HCT116 (cell line): ENCODE measurements at regions not wholly inside any gene's neighbourhood (a gene's known extent, or its start where the extent isn't known, plus 50 kb on each side); places are given as distances from the start of the nearest gene placed in this dataset.

Source experiments
- ATAC-seq: fragments of 200-7000 bp; cut with Tn5 transposase; 2 replicates; pipeline ENCODE4 v1.9.1; 2020; ENCODE audit warnings: mild to moderate bottlenecking, moderate library complexity
- BruUV-seq: library from RNA; stranded (reverse); fragments of 400-500 nt; replicated peaks from 2 replicates; lab custom pipeline; 2021; lab: Mats Ljungman, UMichigan
- CTCF ChIA-PET: fragments of 300-600 bp; sonication (Branson Sonifier 250); formaldehyde crosslinking; loops from one replicate; lab custom pipeline; 2021; ENCODE audit warnings: antibody characterized with exemption; lab: Charles Lee
- POLR2A ChIA-PET: fragments of 300-600, 350-600 bp; sonication (Branson Sonifier 250); formaldehyde crosslinking; loops from one replicate; lab custom pipeline; 2021; ENCODE audit warnings: antibody characterized with exemption; lab: Charles Lee
- RAD21 ChIA-PET, 2 experiments: fragments of 300-600 bp; sonication (Branson Sonifier 250); formaldehyde crosslinking; loops; one replicate each; lab custom pipeline; 2023; ENCODE audit warnings: low total read pairs in 2 of 2; ENCODE audit not compliant: uncharacterized antibody in 2 of 2, unreplicated experiment in 2 of 2, low non-redundant PET in 1 of 2; lab: Charles Lee
- DNase-seq: peaks from one replicate; pipeline ENCODE4 v3.0.0-alpha.2; 2010; ENCODE audit warnings: low read depth, low spot score
- H2AFZ ChIP-seq: fragments of 200-600 bp; shearing (Covaris generic), sonication (generic); 2 replicates; pipeline ENCODE4 v1.6.1; 2017; ENCODE audit warnings: low read depth, mixed run types, mixed read lengths, antibody characterized with exemption, low read length; ENCODE audit not compliant: poor library complexity, severe bottlenecking
- H3K27ac ChIP-seq: 2 replicates; pipeline ENCODE4 v1.5.1; 2012; ENCODE audit warnings: low read depth, low read length
- H3K27me3 ChIP-seq: fragments of 200-600 bp; sonication (generic); 2 replicates; pipeline ENCODE4 v1.6.1; 2016; ENCODE audit warnings: mixed run types, low read length, mixed read lengths; ENCODE audit not compliant: insufficient read depth
- H3K36me3 ChIP-seq, 2 experiments: fragments of 200-500 bp in 1 of 2; fragments of 200-600 bp in 1 of 2; sonication (Bioruptor generic) in 1 of 2; sonication (generic) in 1 of 2; 2 replicates each; pipeline versions ENCODE4 v1.5.1 to v1.6.1; 2014 to 2016; ENCODE audit warnings: low read length in 2 of 2, inconsistent platforms in 1 of 2, mixed read lengths in 1 of 2, mixed run types in 1 of 2; ENCODE audit not compliant: insufficient read depth in 2 of 2, control insufficient read depth in 1 of 2
- H3K4me1 ChIP-seq, 2 experiments: fragments of 200-600 bp in 1 of 2; sonication (generic) in 1 of 2; 2 replicates each; pipeline versions ENCODE4 v1.5.1 to v1.6.1; 2012 to 2017; ENCODE audit warnings: low read length in 2 of 2, inconsistent platforms in 1 of 2, mild to moderate bottlenecking in 1 of 2, mixed read lengths in 1 of 2, mixed run types in 1 of 2, moderate library complexity in 1 of 2; ENCODE audit not compliant: insufficient read depth in 2 of 2, control insufficient read depth in 1 of 2
- H3K4me2 ChIP-seq: fragments of 200-600 bp; sonication (generic); 2 replicates; pipeline ENCODE4 v1.6.1; 2017; ENCODE audit warnings: mixed run types, low read length, mixed read lengths
- H3K4me3 ChIP-seq, 2 experiments: fragments of 200-600 bp in 1 of 2; sonication (generic) in 1 of 2; replicated peaks in 1 of 2; 2 replicates each; pipeline ENCODE4 v1.5.1; 2011 to 2016; ENCODE audit warnings: low read length in 2 of 2, control low read depth in 1 of 2, low read depth in 1 of 2, mild to moderate bottlenecking in 1 of 2, mixed read lengths in 1 of 2, mixed run types in 1 of 2
- H3K79me2 ChIP-seq: fragments of 200-600 bp; sonication (generic); 2 replicates; pipeline ENCODE4 v1.6.1; 2017; ENCODE audit warnings: mild to moderate bottlenecking, mixed run types, low read length, moderate library complexity, mixed read lengths; ENCODE audit not compliant: insufficient read depth
- H3K9ac ChIP-seq: fragments of 200-600 bp; sonication (generic); 2 replicates; pipeline ENCODE4 v1.6.1; 2016; ENCODE audit warnings: low read length, mixed read lengths
- H3K9me2 ChIP-seq: fragments of 200-600 bp; sonication (generic), shearing (Covaris generic); 2 replicates; pipeline ENCODE4 v1.6.1; 2017; ENCODE audit warnings: mixed run types, mild to moderate bottlenecking, moderate library complexity; ENCODE audit not compliant: insufficient read depth
- H3K9me3 ChIP-seq, 2 experiments: fragments of 200-500 bp in 1 of 2; fragments of 200-600 bp in 1 of 2; sonication (Bioruptor generic) in 1 of 2; sonication (generic) in 1 of 2; 2 replicates each; pipeline ENCODE4 v1.6.1; 2014 to 2017; ENCODE audit warnings: low read length in 2 of 2, mixed read lengths in 2 of 2, inconsistent platforms in 1 of 2, low read depth in 1 of 2, mild to moderate bottlenecking in 1 of 2, mixed run types in 1 of 2, moderate library complexity in 1 of 2; ENCODE audit not compliant: control insufficient read depth in 1 of 2, insufficient read depth in 1 of 2
- H4K20me1 ChIP-seq: fragments of 200-600 bp; sonication (generic), shearing (Covaris generic); 2 replicates; pipeline ENCODE4 v1.6.1; 2017; ENCODE audit warnings: mixed run types, mild to moderate bottlenecking, moderate library complexity; ENCODE audit not compliant: insufficient read depth
- CBX3 ChIP-seq: IDR thresholded peaks from 2 replicates; pipeline ENCODE4 v1.6.1; 2012; ENCODE audit warnings: low read depth
- CEBPB ChIP-seq: IDR thresholded peaks from 2 replicates; pipeline ENCODE4 v1.6.1; 2012; ENCODE audit warnings: low read depth
- EGR1 ChIP-seq: IDR thresholded peaks from 2 replicates; pipeline ENCODE4 v1.6.1; 2012; ENCODE audit warnings: low read depth
- ELF1 ChIP-seq: IDR thresholded peaks from 2 replicates; pipeline ENCODE4 v1.6.1; 2012; ENCODE audit warnings: low read depth, borderline replicate concordance
- EZH2 ChIP-seq: fragments of 200-600 bp; sonication (generic); IDR thresholded peaks from 2 replicates; pipeline ENCODE4 v1.6.1; 2017; ENCODE audit warnings: antibody characterized with exemption, mixed run types
- EZH2phosphoT487 ChIP-seq: fragments of 200-600 bp; IDR thresholded peaks from 2 replicates; pipeline ENCODE4 v1.6.1; 2018; ENCODE audit warnings: antibody characterized with exemption, borderline replicate concordance
- JUND ChIP-seq: IDR thresholded peaks from 2 replicates; pipeline ENCODE4 v1.6.1; 2012
- MAX ChIP-seq: IDR thresholded peaks from 2 replicates; pipeline ENCODE4 v1.6.1; 2012
- POLR2A ChIP-seq: IDR thresholded peaks from 2 replicates; pipeline ENCODE4 v1.7.0; 2011; ENCODE audit warnings: borderline replicate concordance; ENCODE audit not compliant: insufficient read depth, insufficient read length; ENCODE audit errors: extremely low read depth
- POLR2AphosphoS5 ChIP-seq: IDR thresholded peaks from 2 replicates; pipeline ENCODE4 v1.6.1; 2011; ENCODE audit warnings: mild to moderate bottlenecking, low read depth, low read length, moderate library complexity
- RAD21 ChIP-seq: IDR thresholded peaks from 2 replicates; pipeline ENCODE4 v1.6.1; 2012; ENCODE audit warnings: low read depth, mild to moderate bottlenecking
- SIN3A ChIP-seq: IDR thresholded peaks from 2 replicates; pipeline ENCODE4 v1.6.1; 2012; ENCODE audit warnings: low read depth
- SP1 ChIP-seq: IDR thresholded peaks from 2 replicates; pipeline ENCODE4 v1.6.1; 2012; ENCODE audit warnings: low read depth
- SRF ChIP-seq: IDR thresholded peaks from 2 replicates; pipeline ENCODE4 v1.6.1; 2012; ENCODE audit warnings: low read depth
- TCF7L2 ChIP-seq: IDR thresholded peaks from 2 replicates; pipeline ENCODE4 v1.7.0; 2011; ENCODE audit warnings: borderline replicate concordance, inconsistent platforms; ENCODE audit not compliant: insufficient read depth, insufficient read length; ENCODE audit errors: extremely low read depth
- YY1 ChIP-seq: IDR thresholded peaks from 2 replicates; pipeline ENCODE4 v1.6.1; 2011; ENCODE audit warnings: low read length, low read depth, moderate library complexity, mild to moderate bottlenecking; ENCODE audit not compliant: insufficient replicate concordance; ENCODE audit errors: extremely low read depth
- ZBTB33 ChIP-seq: IDR thresholded peaks from 2 replicates; pipeline ENCODE4 v1.6.1; 2011; ENCODE audit warnings: mild to moderate bottlenecking, low read length, moderate library complexity; ENCODE audit not compliant: insufficient replicate concordance; ENCODE audit errors: extremely low read depth
- ZFX ChIP-seq: fragments of 450-650 bp; IDR thresholded peaks from 2 replicates; pipeline ENCODE4 v1.6.1; 2017
- ZNF274 ChIP-seq: fragments of 200-500 bp; sonication (Bioruptor generic); IDR thresholded peaks from 2 replicates; pipeline ENCODE4 v1.6.1; 2014; ENCODE audit warnings: mild to moderate bottlenecking, low read depth, low read length, inconsistent platforms
- intact Hi-C: fragments of 100-400 bp; cut with micrococcal nuclease; formaldehyde crosslinking; loops from 2 replicates; pipeline ENCODE4 v1.10.0; 2022
- TF ChIP-seq, protein P1 (sequence below): IDR thresholded peaks from 2 replicates; pipeline ENCODE4 v1.6.1; 2012

GRCh38 chr2:156852210-156852609 lies 405.3 kb upstream of the GALNT5 start:
- no peak overlapping the region for H3K4me2 ChIP-seq
- no peak overlapping the region for H3K4me3 ChIP-seq
- ChIA-PET CTCF (no interaction called here), RAD21 (no interaction called here), POLR2A (no interaction called here)
- no peaks in the 10 kb centered on the region for H3K36me3 ChIP-seq
- H3K4me1 ChIP-seq, result no peaks in the 10 kb centered on the region
- BruUV-seq, result no TSS peak
- H3K9me3 ChIP-seq, result no peaks in the 10 kb centered on the region
- TF ChIP-seq EZH2phosphoT487 (no peak), POLR2AphosphoS5 (no peak), ELF1 (no peak), EZH2 (no peak), SIN3A (no peak), TCF7L2 (no peak), CEBPB (no peak)
- TF ChIP-seq, protein P1, sequence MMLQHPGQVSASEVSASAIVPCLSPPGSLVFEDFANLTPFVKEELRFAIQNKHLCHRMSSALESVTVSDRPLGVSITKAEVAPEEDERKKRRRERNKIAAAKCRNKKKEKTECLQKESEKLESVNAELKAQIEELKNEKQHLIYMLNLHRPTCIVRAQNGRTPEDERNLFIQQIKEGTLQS, result no peak
- no peak for ATAC-seq
- no peak overlapping the region for H3K27ac ChIP-seq
- no peaks in the 10 kb centered on the region for H3K9me2 ChIP-seq
- DNase-seq, result no peak
- H3K27me3 ChIP-seq, result no peaks in the 10 kb centered on the region
- H4K20me1 ChIP-seq, result no peaks in the 10 kb centered on the region
- intact Hi-C loops, result no loop called here
- H2AFZ ChIP-seq, result no peak overlapping the region
- no peak overlapping the region for H3K9ac ChIP-seq
- no peaks in the 10 kb centered on the region for H3K79me2 ChIP-seq

DNA sequence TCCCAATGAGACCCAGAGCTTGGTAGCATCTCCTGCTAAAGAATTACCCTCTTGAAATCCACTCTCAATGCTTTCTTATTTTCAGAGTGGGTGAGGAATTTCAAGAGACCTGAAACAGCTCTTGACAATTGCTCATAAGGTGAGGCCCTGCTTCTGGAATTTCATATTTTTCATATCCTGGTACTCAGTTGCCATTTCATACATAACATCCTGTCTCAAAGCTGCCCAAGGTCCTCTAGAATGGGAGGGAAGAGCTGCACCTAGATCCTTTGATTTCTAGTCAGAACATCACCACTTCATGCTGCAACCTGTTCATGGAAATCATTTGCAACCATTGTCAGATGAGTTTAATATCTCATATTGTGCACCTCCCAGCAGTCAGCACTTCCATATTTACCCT lies 404.8 kb upstream of the GALNT5 start:
- no peaks in the 10 kb centered on the region for H3K27me3 ChIP-seq

More for the DNA sequence above, 404.8 kb upstream of the GALNT5 start:
- no TSS peak for BruUV-seq
- Histone ChIP-seq H3K9ac (no peak overlapping the region), H3K79me2 (no peaks in the 10 kb centered on the region), H3K4me2 (no peak overlapping the region), H3K4me3 (no peak overlapping the region), H4K20me1 (no peaks in the 10 kb centered on the region), H3K36me3 (no peaks in the 10 kb centered on the region), H3K27ac (no peak overlapping the region), H3K4me1 (no peaks in the 10 kb centered on the region), H3K9me3 (no peaks in the 10 kb centered on the region), H2AFZ (no peak overlapping the region), H3K9me2 (no peaks in the 10 kb centered on the region)
- ATAC-seq, result no peak
- ChIA-PET CTCF (no interaction called here), RAD21 (no interaction called here), POLR2A (no interaction called here)
- intact Hi-C loops, result no loop called here
- no peak for TF ChIP-seq SRF
- no peak for TF ChIP-seq ZFX
- TF ChIP-seq ZBTB33, result no peak
- no peak for TF ChIP-seq ZNF274
- no peak for TF ChIP-seq POLR2AphosphoS5
- TF ChIP-seq EGR1, result no peak
- TF ChIP-seq EZH2, result no peak
- TF ChIP-seq ELF1, result no peak
- no peak for TF ChIP-seq JUND
- TF ChIP-seq YY1, result no peak
- no peak for TF ChIP-seq MAX
- no peak for TF ChIP-seq SP1
- TF ChIP-seq TCF7L2, result no peak
- no peak for TF ChIP-seq CBX3
- no peak for TF ChIP-seq POLR2A
- no peak for TF ChIP-seq SIN3A
- TF ChIP-seq, protein P1, result no peak
- TF ChIP-seq RAD21, result no peak
- no peak for TF ChIP-seq EZH2phosphoT487
- DNase-seq, result no peak
